GM12878 (cell line): ENCODE measurements at regions not wholly inside any gene's neighbourhood (a gene's known extent, or its start where the extent isn't known, plus 50 kb on each side); places are given as distances from the start of the nearest gene placed in this dataset.

Experiments
- ATAC-seq: fragments of 200-7000 bp; cut with Tn5 transposase; 3 replicates; pipeline ENCODE4 v1.9.1; 2020; ENCODE audit warnings: mild to moderate bottlenecking, moderate library complexity
- BruUV-seq: library from RNA; stranded (reverse); fragments of 400-500 nt; replicated peaks from 2 replicates; lab custom pipeline; 2021; lab: Mats Ljungman, UMichigan
- CTCF ChIA-PET: fragments of 300-600 bp; sonication (Branson Sonifier 250); formaldehyde crosslinking; extraction: SDS; loops from one replicate; lab custom pipeline; 2021; ENCODE audit warnings: inconsistent platforms; lab: Yijun Ruan, JAX
- POLR2A ChIA-PET: fragments of 350-600 bp; formaldehyde crosslinking; extraction: SDS; loops from one replicate; lab custom pipeline; 2021; ENCODE audit warnings: inconsistent platforms; lab: Charles Lee
- RAD21 ChIA-PET: fragments of 300-600 bp; sonication (Branson Sonifier 250); formaldehyde crosslinking; loops from one replicate; lab custom pipeline; 2023; ENCODE audit warnings: antibody characterized with exemption; ENCODE audit not compliant: unreplicated experiment; lab: Charles Lee
- SMC1A ChIA-PET: fragments of 300-600 bp; sonication (Branson Sonifier 250); formaldehyde crosslinking; loops from one replicate; lab custom pipeline; 2023; ENCODE audit not compliant: unreplicated experiment, uncharacterized antibody; lab: Charles Lee
- DNase-seq: peaks from one replicate; pipeline ENCODE4 v3.0.0-alpha.2; 2011; ENCODE audit warnings: low read depth, low spot score
- FAIRE-seq: peaks from 3 replicates; lab custom pipeline; 2011; peaks lifted over from hg19 to GRCh38; lab: Jason Lieb, UNC
- H2AFZ ChIP-seq: 2 replicates; pipeline ENCODE4 v1.6.0; 2011; ENCODE audit warnings: low read depth, low read length, control low read depth; ENCODE audit not compliant: control insufficient read depth
- H3K27ac ChIP-seq: 2 replicates; pipeline ENCODE4 v1.5.1; 2011; ENCODE audit warnings: control low read depth; ENCODE audit not compliant: control insufficient read depth, insufficient read depth
- H3K27me3 ChIP-seq, 2 experiments: replicated peaks in 1 of 2; 2 replicates each; pipeline versions ENCODE4 v1.6.0 to v1.6.1; 2011; ENCODE audit warnings: low read length in 1 of 2; ENCODE audit not compliant: control insufficient read depth in 2 of 2, insufficient read depth in 2 of 2
- H3K36me3 ChIP-seq, 2 experiments: 2 replicates each; pipeline ENCODE4 v1.5.1; 2011; ENCODE audit warnings: low read length in 1 of 2; ENCODE audit not compliant: control insufficient read depth in 2 of 2, insufficient read depth in 2 of 2
- H3K4me1 ChIP-seq: 2 replicates; pipeline ENCODE4 v1.6.1; 2011; ENCODE audit warnings: mild to moderate bottlenecking, low read length, moderate library complexity, mixed read lengths; ENCODE audit not compliant: control insufficient read depth, insufficient read depth
- H3K4me2 ChIP-seq: 2 replicates; pipeline ENCODE4 v1.6.0; 2011; ENCODE audit warnings: control low read depth; ENCODE audit not compliant: control insufficient read depth, insufficient read depth
- H3K4me3 ChIP-seq: fragments of 200-600 bp; sonication (generic); 2 replicates; pipeline ENCODE4 v1.5.1; 2016
- H3K79me2 ChIP-seq: 2 replicates; pipeline ENCODE4 v1.6.0; 2011; ENCODE audit warnings: low read length; ENCODE audit not compliant: control insufficient read depth, insufficient read depth
- H3K9ac ChIP-seq: 2 replicates; pipeline ENCODE4 v1.8.0; 2011; ENCODE audit warnings: low read length, control low read depth, mixed read lengths; ENCODE audit not compliant: control insufficient read depth, insufficient read depth
- H3K9me3 ChIP-seq: replicated peaks from 3 replicates; pipeline ENCODE4 v1.5.1; 2011; ENCODE audit warnings: mild to moderate bottlenecking, low read length; ENCODE audit not compliant: control insufficient read depth, insufficient read depth
- H4K20me1 ChIP-seq: 2 replicates; pipeline ENCODE4 v1.6.0; 2011; ENCODE audit not compliant: control insufficient read depth, insufficient read depth
- CHD2 ChIP-seq: IDR thresholded peaks from 2 replicates; pipeline ENCODE4 v1.6.1; 2011; ENCODE audit warnings: low read depth, low read length, improper control_type of control experiment, borderline replicate concordance
- DPF2 ChIP-seq: fragments of 450-650 bp; IDR thresholded peaks from 2 replicates; pipeline ENCODE4 v1.6.1; 2017; ENCODE audit warnings: mild to moderate bottlenecking
- FOXK2 ChIP-seq: fragments of 450-650 bp; IDR thresholded peaks from 2 replicates; pipeline ENCODE4 v1.6.1; 2017; ENCODE audit warnings: mild to moderate bottlenecking, moderate library complexity
- FOXM1 ChIP-seq: IDR thresholded peaks from 2 replicates; pipeline ENCODE4 v1.6.1; 2012; ENCODE audit warnings: low read depth, mild to moderate bottlenecking, inconsistent platforms, low read length, moderate library complexity
- JUNB ChIP-seq: IDR thresholded peaks from 2 replicates; pipeline ENCODE4 v1.6.1; 2016; ENCODE audit warnings: antibody characterized with exemption, mild to moderate bottlenecking
- MXI1 ChIP-seq: fragments of 150-350 bp; IDR thresholded peaks from 2 replicates; pipeline ENCODE4 v1.6.1; 2011; ENCODE audit warnings: low read depth, mild to moderate bottlenecking, inconsistent platforms, low read length, improper control_type of control experiment
- NR2C1 ChIP-seq: fragments of 450-650 bp; IDR thresholded peaks from 2 replicates; pipeline ENCODE4 v1.6.1; 2017; ENCODE audit warnings: antibody characterized with exemption, mild to moderate bottlenecking, moderate library complexity
- RUNX3 ChIP-seq: IDR thresholded peaks from 2 replicates; pipeline ENCODE4 v1.6.1; 2012; ENCODE audit warnings: low read length, inconsistent platforms
- SIN3A ChIP-seq: IDR thresholded peaks from 2 replicates; pipeline ENCODE4 v1.6.1; 2012; ENCODE audit warnings: low read depth, low read length, improper control_type of control experiment
- SIX5 ChIP-seq: IDR thresholded peaks from 2 replicates; pipeline ENCODE4 v1.6.1; 2011; ENCODE audit warnings: mild to moderate bottlenecking, low read depth, low read length, moderate library complexity; ENCODE audit not compliant: severe bottlenecking
- SKIL ChIP-seq: fragments of 450-650 bp; IDR thresholded peaks from 2 replicates; pipeline ENCODE4 v1.6.1; 2017; ENCODE audit warnings: mild to moderate bottlenecking, low read depth, inconsistent platforms; ENCODE audit not compliant: poor library complexity, severe bottlenecking
- SP1 ChIP-seq: IDR thresholded peaks from one replicate; pipeline ENCODE4 v1.6.1; 2011; ENCODE audit warnings: low read depth, low read length
- SREBF2 ChIP-seq: IDR thresholded peaks from 2 replicates; pipeline ENCODE4 v1.6.1; 2012; ENCODE audit warnings: mild to moderate bottlenecking, low read length
- SRF ChIP-seq, 2 experiments: IDR thresholded peaks; 2 replicates each; pipeline ENCODE4 v1.6.1; 2011; ENCODE audit warnings: low read depth in 2 of 2, low read length in 2 of 2, mild to moderate bottlenecking in 1 of 2, moderate library complexity in 1 of 2
- TARDBP ChIP-seq: IDR thresholded peaks from 2 replicates; pipeline ENCODE4 v1.6.1; 2016; ENCODE audit warnings: borderline replicate concordance
- TCF3 ChIP-seq: IDR thresholded peaks from 2 replicates; pipeline ENCODE4 v1.6.1; 2012; ENCODE audit warnings: low read depth, mild to moderate bottlenecking, low read length, borderline replicate concordance; ENCODE audit not compliant: insufficient read depth
- USF2 ChIP-seq: IDR thresholded peaks from 2 replicates; pipeline ENCODE4 v1.6.1; 2011; ENCODE audit warnings: low read depth, low read length, improper control_type of control experiment, borderline replicate concordance
- ZNF592 ChIP-seq: fragments of 450-650 bp; IDR thresholded peaks from 2 replicates; pipeline ENCODE4 v1.6.1; 2017; ENCODE audit warnings: mild to moderate bottlenecking, moderate library complexity
- WGBS: methylation state at CpG from one replicate; pipeline ENCODE4 v1.1.6; 2016; ENCODE audit warnings: low lambda C conversion rate; ENCODE audit not compliant: insufficient replicate concordance, insufficient coverage; ENCODE audit errors: missing lambda C conversion rate; 5-methylcytosine and 5-hydroxymethylcytosine counted together
- in situ Hi-C: fragments of 300-500 bp; cut with MboI; formaldehyde crosslinking; loops from 9 replicates; pipeline ENCODE4 v1.14.3; 2018; ENCODE audit warnings: mixed read lengths
- intact Hi-C: fragments of 100-400 bp; cut with micrococcal nuclease; formaldehyde crosslinking; loops from one replicate; pipeline ENCODE4 v1.14.2; 2022; ENCODE audit not compliant: unreplicated experiment

- no peak for TF ChIP-seq ZNF592
- peak; percentile 42 for TF ChIP-seq JUNB
- no peak for TF ChIP-seq CHD2
Measured at GRCh38 chr13:100917011-100917410, 242.4 kb upstream of the TMTC4 start (continued).

GRCh38 chr13:100913143-100913542, 238.5 kb upstream of the TMTC4 start:
- intact Hi-C loops = no loop called here
- H3K27me3 ChIP-seq = no peaks in the 10 kb centered on the region
- no TSS peak for BruUV-seq
- H3K9me3 ChIP-seq = no peaks in the 10 kb centered on the region
- TF ChIP-seq FOXK2 (no peak), TCF3 (no peak), NR2C1 (no peak), SP1 (no peak), FOXM1 (no peak), MXI1 (no peak), SKIL (no peak), SIX5 (no peak), SRF (IDR thresholded peaks at IDR 0.05; ENCODE audit: low read depth in 2 of 2, low read length in 2 of 2) (no peak), USF2 (no peak), RUNX3 (no peak), CHD2 (no peak), DPF2 (no peak), SREBF2 (no peak), TARDBP (no peak), SIN3A (no peak)
- TF ChIP-seq, all 136 proteins: peak for 0
- Histone ChIP-seq H3K9ac (no peak overlapping the region), H3K4me3 (no peak overlapping the region), H3K4me2 (no peak overlapping the region), H3K79me2 (no peaks in the 10 kb centered on the region), H3K36me3 (no peaks in the 10 kb centered on the region), H2AFZ (no peak overlapping the region), H4K20me1 (no peaks in the 10 kb centered on the region), H3K4me1 (no peaks in the 10 kb centered on the region), H3K27ac (no peak overlapping the region)
- WGBS = 31% methylated on average over 6 of the region's 6 CpGs
- POLR2A ChIA-PET = no interaction called here
- FAIRE-seq = no peak
- SMC1A ChIA-PET = no interaction called here
- RAD21 ChIA-PET = no interaction called here
- ATAC-seq = no peak
- DNase-seq = no peak
- CTCF ChIA-PET = no interaction called here
- in situ Hi-C loops = no loop called here
